GM12878 (cell line): ENCODE measurements at regions not wholly inside any gene's neighbourhood (a gene's known extent, or its start where the extent isn't known, plus 50 kb on each side); places are given as distances from the start of the nearest gene placed in this dataset.

ENCODE experiments used
- ATAC-seq: fragments of 200-7000 bp; cut with Tn5 transposase; 3 replicates; pipeline ENCODE4 v1.9.1; 2020; ENCODE audit warnings: mild to moderate bottlenecking, moderate library complexity
- BruUV-seq: library from RNA; stranded (reverse); fragments of 400-500 nt; replicated peaks from 2 replicates; lab custom pipeline; 2021; lab: Mats Ljungman, UMichigan
- CTCF ChIA-PET: fragments of 300-600 bp; sonication (Branson Sonifier 250); formaldehyde crosslinking; extraction: SDS; loops from one replicate; lab custom pipeline; 2021; ENCODE audit warnings: inconsistent platforms; lab: Yijun Ruan, JAX
- POLR2A ChIA-PET: fragments of 350-600 bp; formaldehyde crosslinking; extraction: SDS; loops from one replicate; lab custom pipeline; 2021; ENCODE audit warnings: inconsistent platforms; lab: Charles Lee
- RAD21 ChIA-PET: fragments of 300-600 bp; sonication (Branson Sonifier 250); formaldehyde crosslinking; loops from one replicate; lab custom pipeline; 2023; ENCODE audit warnings: antibody characterized with exemption; ENCODE audit not compliant: unreplicated experiment; lab: Charles Lee
- SMC1A ChIA-PET: fragments of 300-600 bp; sonication (Branson Sonifier 250); formaldehyde crosslinking; loops from one replicate; lab custom pipeline; 2023; ENCODE audit not compliant: unreplicated experiment, uncharacterized antibody; lab: Charles Lee
- DNase-seq: peaks from one replicate; pipeline ENCODE4 v3.0.0-alpha.2; 2011; ENCODE audit warnings: low read depth, low spot score
- FAIRE-seq: peaks from 3 replicates; lab custom pipeline; 2011; peaks lifted over from hg19 to GRCh38; lab: Jason Lieb, UNC
- H2AFZ ChIP-seq: 2 replicates; pipeline ENCODE4 v1.6.0; 2011; ENCODE audit warnings: low read depth, low read length, control low read depth; ENCODE audit not compliant: control insufficient read depth
- H3K27ac ChIP-seq: 2 replicates; pipeline ENCODE4 v1.5.1; 2011; ENCODE audit warnings: control low read depth; ENCODE audit not compliant: control insufficient read depth, insufficient read depth
- H3K27me3 ChIP-seq, 2 experiments: replicated peaks in 1 of 2; 2 replicates each; pipeline versions ENCODE4 v1.6.0 to v1.6.1; 2011; ENCODE audit warnings: low read length in 1 of 2; ENCODE audit not compliant: control insufficient read depth in 2 of 2, insufficient read depth in 2 of 2
- H3K36me3 ChIP-seq, 2 experiments: 2 replicates each; pipeline ENCODE4 v1.5.1; 2011; ENCODE audit warnings: low read length in 1 of 2; ENCODE audit not compliant: control insufficient read depth in 2 of 2, insufficient read depth in 2 of 2
- H3K4me1 ChIP-seq: 2 replicates; pipeline ENCODE4 v1.6.1; 2011; ENCODE audit warnings: mild to moderate bottlenecking, low read length, moderate library complexity, mixed read lengths; ENCODE audit not compliant: control insufficient read depth, insufficient read depth
- H3K4me2 ChIP-seq: 2 replicates; pipeline ENCODE4 v1.6.0; 2011; ENCODE audit warnings: control low read depth; ENCODE audit not compliant: control insufficient read depth, insufficient read depth
- H3K4me3 ChIP-seq: fragments of 200-600 bp; sonication (generic); 2 replicates; pipeline ENCODE4 v1.5.1; 2016
- H3K79me2 ChIP-seq: 2 replicates; pipeline ENCODE4 v1.6.0; 2011; ENCODE audit warnings: low read length; ENCODE audit not compliant: control insufficient read depth, insufficient read depth
- H3K9ac ChIP-seq: 2 replicates; pipeline ENCODE4 v1.8.0; 2011; ENCODE audit warnings: low read length, control low read depth, mixed read lengths; ENCODE audit not compliant: control insufficient read depth, insufficient read depth
- H3K9me3 ChIP-seq: replicated peaks from 3 replicates; pipeline ENCODE4 v1.5.1; 2011; ENCODE audit warnings: mild to moderate bottlenecking, low read length; ENCODE audit not compliant: control insufficient read depth, insufficient read depth
- H4K20me1 ChIP-seq: 2 replicates; pipeline ENCODE4 v1.6.0; 2011; ENCODE audit not compliant: control insufficient read depth, insufficient read depth
- CHD1 ChIP-seq: IDR thresholded peaks from 2 replicates; pipeline ENCODE4 v1.6.1; 2012; ENCODE audit warnings: low read depth, low read length, improper control_type of control experiment
- EED ChIP-seq: sonication (generic); IDR thresholded peaks from 2 replicates; pipeline ENCODE4 v1.6.1; 2016; ENCODE audit warnings: antibody characterized with exemption, low read depth
- GABPA ChIP-seq: IDR thresholded peaks from 2 replicates; pipeline ENCODE4 v1.6.1; 2014; ENCODE audit warnings: antibody characterized with exemption, low read depth, mild to moderate bottlenecking, inconsistent platforms
- MYB ChIP-seq: fragments of 150-350 bp; IDR thresholded peaks from 2 replicates; pipeline ENCODE4 v1.6.1; 2014; ENCODE audit warnings: mild to moderate bottlenecking, low read depth, low read length, borderline replicate concordance
- NRF1 ChIP-seq: conservative IDR thresholded peaks from 2 replicates; pipeline ENCODE4 v1.6.1; 2011; ENCODE audit warnings: mild to moderate bottlenecking, low read depth, low read length, improper control_type of control experiment
- RBBP5 ChIP-seq: fragments of 200-600 bp; sonication (generic); conservative IDR thresholded peaks from 2 replicates; pipeline ENCODE4 v1.6.1; 2016
- TBL1XR1 ChIP-seq: IDR thresholded peaks from 2 replicates; pipeline ENCODE4 v1.6.1; 2012; ENCODE audit warnings: low read depth, low read length, improper control_type of control experiment
- TCF3 ChIP-seq: IDR thresholded peaks from 2 replicates; pipeline ENCODE4 v1.6.1; 2012; ENCODE audit warnings: low read depth, mild to moderate bottlenecking, low read length, borderline replicate concordance; ENCODE audit not compliant: insufficient read depth
- ZBTB4 ChIP-seq: fragments of 450-650 bp; formaldehyde crosslinking; IDR thresholded peaks from 2 replicates; pipeline ENCODE4 v1.4.0; 2022; ENCODE audit warnings: mild to moderate bottlenecking, moderate library complexity
- ZNF592 ChIP-seq: fragments of 450-650 bp; IDR thresholded peaks from 2 replicates; pipeline ENCODE4 v1.6.1; 2017; ENCODE audit warnings: mild to moderate bottlenecking, moderate library complexity
- WGBS: methylation state at CpG from one replicate; pipeline ENCODE4 v1.1.6; 2016; ENCODE audit warnings: low lambda C conversion rate; ENCODE audit not compliant: insufficient replicate concordance, insufficient coverage; ENCODE audit errors: missing lambda C conversion rate; 5-methylcytosine and 5-hydroxymethylcytosine counted together
- in situ Hi-C: fragments of 300-500 bp; cut with MboI; formaldehyde crosslinking; loops from 9 replicates; pipeline ENCODE4 v1.14.3; 2018; ENCODE audit warnings: mixed read lengths
- intact Hi-C: fragments of 100-400 bp; cut with micrococcal nuclease; formaldehyde crosslinking; loops from one replicate; pipeline ENCODE4 v1.14.2; 2022; ENCODE audit not compliant: unreplicated experiment
- TF ChIP-seq, protein P1 (sequence below): fragments of 450-650 bp; IDR thresholded peaks from 2 replicates; pipeline ENCODE4 v1.6.1; 2016; ENCODE audit warnings: mild to moderate bottlenecking
- TF ChIP-seq, protein P2 (sequence below): fragments of 450-650 bp; IDR thresholded peaks from 2 replicates; pipeline ENCODE4 v1.6.1; 2016; ENCODE audit warnings: mild to moderate bottlenecking
- TF ChIP-seq, protein P3 (sequence below): fragments of 450-650 bp; IDR thresholded peaks from 2 replicates; pipeline ENCODE4 v1.6.1; 2017; ENCODE audit warnings: low read depth, mild to moderate bottlenecking, moderate library complexity

DNA sequence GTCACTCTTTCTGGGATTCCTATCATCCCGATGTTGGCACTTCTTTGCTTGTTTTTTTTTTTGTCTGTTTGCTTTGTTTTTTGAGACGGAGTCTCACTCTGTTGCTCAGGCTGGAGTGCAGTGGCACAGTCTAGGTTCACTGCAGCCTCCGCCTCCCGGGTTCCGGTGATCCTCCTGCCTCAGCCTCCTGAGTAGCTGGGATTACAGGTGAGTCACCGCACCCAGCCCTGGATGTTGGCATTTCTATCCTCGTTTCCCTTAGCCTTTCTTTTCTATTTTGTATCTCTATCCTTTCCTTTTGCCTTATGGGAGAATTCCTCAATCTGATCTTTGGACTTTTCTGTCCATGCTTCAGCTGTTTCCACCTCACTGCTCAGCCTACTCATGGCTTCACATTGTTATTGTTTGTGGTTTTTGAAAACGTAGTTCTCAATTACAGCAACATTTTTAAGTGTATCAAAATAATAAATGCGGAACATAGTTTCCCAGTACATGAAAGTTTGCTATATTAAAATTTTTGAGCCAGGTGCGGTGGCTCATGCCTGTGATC, 62.1 kb upstream of the ZNF516 start:
- POLR2A ChIA-PET, result interaction anchor here (0.5 kb wide), 1 partner anchor 146 kb away, joined by 3 read pairs; no protein-coding TSS in a partner anchor
- no TSS peak for BruUV-seq
- 71% methylated on average over 10 of the region's 10 CpGs for WGBS
- TF ChIP-seq, protein P1, sequence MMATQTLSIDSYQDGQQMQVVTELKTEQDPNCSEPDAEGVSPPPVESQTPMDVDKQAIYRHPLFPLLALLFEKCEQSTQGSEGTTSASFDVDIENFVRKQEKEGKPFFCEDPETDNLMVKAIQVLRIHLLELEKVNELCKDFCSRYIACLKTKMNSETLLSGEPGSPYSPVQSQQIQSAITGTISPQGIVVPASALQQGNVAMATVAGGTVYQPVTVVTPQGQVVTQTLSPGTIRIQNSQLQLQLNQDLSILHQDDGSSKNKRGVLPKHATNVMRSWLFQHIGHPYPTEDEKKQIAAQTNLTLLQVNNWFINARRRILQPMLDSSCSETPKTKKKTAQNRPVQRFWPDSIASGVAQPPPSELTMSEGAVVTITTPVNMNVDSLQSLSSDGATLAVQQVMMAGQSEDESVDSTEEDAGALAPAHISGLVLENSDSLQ, result no peak
- TF ChIP-seq CHD1 (no peak), GABPA (no peak), NRF1 (no peak), EED (no peak), MYB (no peak), ZNF592 (no peak), TCF3 (no peak), RBBP5 (no peak), TBL1XR1 (no peak), ZBTB4 (no peak)
- TF ChIP-seq, protein P2, sequence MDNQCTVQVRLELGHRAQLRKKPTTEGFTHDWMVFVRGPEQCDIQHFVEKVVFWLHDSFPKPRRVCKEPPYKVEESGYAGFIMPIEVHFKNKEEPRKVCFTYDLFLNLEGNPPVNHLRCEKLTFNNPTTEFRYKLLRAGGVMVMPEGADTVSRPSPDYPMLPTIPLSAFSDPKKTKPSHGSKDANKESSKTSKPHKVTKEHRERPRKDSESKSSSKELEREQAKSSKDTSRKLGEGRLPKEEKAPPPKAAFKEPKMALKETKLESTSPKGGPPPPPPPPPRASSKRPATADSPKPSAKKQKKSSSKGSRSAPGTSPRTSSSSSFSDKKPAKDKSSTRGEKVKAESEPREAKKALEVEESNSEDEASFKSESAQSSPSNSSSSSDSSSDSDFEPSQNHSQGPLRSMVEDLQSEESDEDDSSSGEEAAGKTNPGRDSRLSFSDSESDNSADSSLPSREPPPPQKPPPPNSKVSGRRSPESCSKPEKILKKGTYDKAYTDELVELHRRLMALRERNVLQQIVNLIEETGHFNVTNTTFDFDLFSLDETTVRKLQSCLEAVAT, result no peak
- TF ChIP-seq, protein P3, sequence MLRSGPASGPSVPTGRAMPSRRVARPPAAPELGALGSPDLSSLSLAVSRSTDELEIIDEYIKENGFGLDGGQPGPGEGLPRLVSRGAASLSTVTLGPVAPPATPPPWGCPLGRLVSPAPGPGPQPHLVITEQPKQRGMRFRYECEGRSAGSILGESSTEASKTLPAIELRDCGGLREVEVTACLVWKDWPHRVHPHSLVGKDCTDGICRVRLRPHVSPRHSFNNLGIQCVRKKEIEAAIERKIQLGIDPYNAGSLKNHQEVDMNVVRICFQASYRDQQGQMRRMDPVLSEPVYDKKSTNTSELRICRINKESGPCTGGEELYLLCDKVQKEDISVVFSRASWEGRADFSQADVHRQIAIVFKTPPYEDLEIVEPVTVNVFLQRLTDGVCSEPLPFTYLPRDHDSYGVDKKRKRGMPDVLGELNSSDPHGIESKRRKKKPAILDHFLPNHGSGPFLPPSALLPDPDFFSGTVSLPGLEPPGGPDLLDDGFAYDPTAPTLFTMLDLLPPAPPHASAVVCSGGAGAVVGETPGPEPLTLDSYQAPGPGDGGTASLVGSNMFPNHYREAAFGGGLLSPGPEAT, result no peak

More for the DNA sequence above, 62.1 kb upstream of the ZNF516 start:
- in situ Hi-C loops (no loop called here), intact Hi-C loops (no loop called here)
- Histone ChIP-seq H2AFZ (no peak overlapping the region), H3K4me3 (no peak overlapping the region), H3K27ac (no peak overlapping the region), H4K20me1 (no peaks in the 10 kb centered on the region), H3K9ac (no peak overlapping the region), H3K27me3 (no peaks in the 10 kb centered on the region), H3K4me2 (no peak overlapping the region), H3K36me3 (no peaks in the 10 kb centered on the region), H3K9me3 (no peaks in the 10 kb centered on the region; the same call in 2 of the 3 replicates), H3K79me2 (no peaks in the 10 kb centered on the region), H3K4me1 (no peaks in the 10 kb centered on the region)
- no peak for DNase-seq
- CTCF ChIA-PET, result no interaction called here
- no peak for ATAC-seq
- SMC1A ChIA-PET, result no interaction called here
- RAD21 ChIA-PET, result no interaction called here
- no peak for FAIRE-seq
